K562 (cell line): ENCODE measurements at regions not wholly inside any gene's neighbourhood (a gene's known extent, or its start where the extent isn't known, plus 50 kb on each side); places are given as distances from the start of the nearest gene placed in this dataset.

Source experiments
- ATAC-seq: fragments of 200-7000 bp; cut with Tn5 transposase; 3 replicates; pipeline ENCODE4 v1.9.1; 2020; ENCODE audit warnings: moderate library complexity
- BruUV-seq: library from RNA; stranded (reverse); fragments of 400-500 nt; replicated peaks from 2 replicates; lab custom pipeline; 2021; lab: Mats Ljungman, UMichigan
- CTCF ChIA-PET: fragments of 300-600 bp; formaldehyde crosslinking; extraction: SDS; loops from one replicate; lab custom pipeline; 2021; ENCODE audit warnings: low intra/inter-chr PET ratio; lab: Yijun Ruan, JAX
- POLR2A ChIA-PET: fragments of 300-600, 350-650 bp; sonication (Branson Sonifier 250); formaldehyde crosslinking; extraction: SDS; loops from one replicate; lab custom pipeline; 2021; ENCODE audit warnings: antibody characterized with exemption, inconsistent platforms; lab: Yijun Ruan, JAX
- DNase-seq, 4 experiments: peaks; one replicate each; pipeline versions ENCODE4 v3.0.0 to v3.0.0-alpha.2; 2011 to 2018; ENCODE audit warnings: low spot score in 3 of 4, mixed read lengths in 3 of 4; ENCODE audit errors: extremely low read depth in 1 of 4
- FAIRE-seq: peaks from 2 replicates; lab custom pipeline; 2011; peaks lifted over from hg19 to GRCh38; lab: Jason Lieb, UNC
- H2AFZ ChIP-seq: 2 replicates; pipeline ENCODE4 v1.6.0; 2011; ENCODE audit warnings: low read depth, low read length, control low read depth, inconsistent platforms
- H3K27ac ChIP-seq: fragments of 200-600 bp; 3 replicates; pipeline ENCODE4 v1.8.0; 2011; ENCODE audit warnings: low read depth, mild to moderate bottlenecking, control low read depth, inconsistent platforms, low read length, moderate library complexity, mixed read lengths; ENCODE audit errors: extremely low read depth
- H3K27me3 ChIP-seq, 2 experiments: fragments of 300-600 bp in 1 of 2; 2 replicates in 1 of 2; 3 replicates in 1 of 2; pipeline versions ENCODE4 v1.6.0 to v1.8.0; 2011; ENCODE audit warnings: inconsistent platforms in 2 of 2, low read length in 2 of 2, mild to moderate bottlenecking in 1 of 2, mixed read lengths in 1 of 2, moderate library complexity in 1 of 2; ENCODE audit not compliant: control insufficient read depth in 2 of 2, insufficient read depth in 2 of 2
- H3K36me3 ChIP-seq: fragments of 300-600 bp; 3 replicates; pipeline ENCODE4 v1.8.0; 2011; ENCODE audit warnings: mild to moderate bottlenecking, low read length, inconsistent platforms; ENCODE audit not compliant: control insufficient read depth, insufficient read depth
- H3K4me1 ChIP-seq, 2 experiments: fragments of 200-600 bp in 1 of 2; replicated peaks in 1 of 2; 2 replicates in 1 of 2; 3 replicates in 1 of 2; pipeline versions ENCODE4 v1.5.1 to v1.8.0; 2011; ENCODE audit warnings: inconsistent platforms in 2 of 2, low read length in 2 of 2, mild to moderate bottlenecking in 1 of 2, mixed read lengths in 1 of 2, moderate library complexity in 1 of 2; ENCODE audit not compliant: control insufficient read depth in 2 of 2, insufficient read depth in 2 of 2
- H3K4me2 ChIP-seq: 2 replicates; pipeline ENCODE4 v1.6.1; 2011; ENCODE audit warnings: low read length, control low read depth, inconsistent platforms, mixed read lengths; ENCODE audit not compliant: insufficient read depth
- H3K4me3 ChIP-seq: fragments of 200-600 bp; sonication (generic), shearing (Covaris generic); 2 replicates; pipeline ENCODE4 v1.5.1; 2016; ENCODE audit warnings: control low read depth, inconsistent platforms
- H3K79me2 ChIP-seq: fragments of 200-600 bp; 3 replicates; pipeline ENCODE4 v1.8.0; 2011; ENCODE audit warnings: low read length, inconsistent platforms; ENCODE audit not compliant: control insufficient read depth, insufficient read depth
- H3K9ac ChIP-seq, 2 experiments: 2 replicates each; pipeline versions ENCODE4 v1.6.0 to v1.6.1; 2011; ENCODE audit warnings: low read depth in 2 of 2, low read length in 2 of 2, control low read depth in 1 of 2, inconsistent platforms in 1 of 2, mild to moderate bottlenecking in 1 of 2, mixed read lengths in 1 of 2; ENCODE audit not compliant: insufficient read depth in 1 of 2
- H3K9me1 ChIP-seq: one replicate; pipeline ENCODE4 v1.6.0; 2011; ENCODE audit warnings: inconsistent platforms, mild to moderate bottlenecking, low read length, moderate library complexity; ENCODE audit not compliant: control insufficient read depth, insufficient read depth
- H3K9me3 ChIP-seq: replicated peaks from 2 replicates; pipeline ENCODE4 v1.5.1; 2011; ENCODE audit warnings: low read depth, low read length, inconsistent platforms; ENCODE audit not compliant: control insufficient read depth, insufficient read depth
- H4K20me1 ChIP-seq: replicated peaks from 2 replicates; pipeline ENCODE4 v1.6.1; 2011; ENCODE audit warnings: low read length, inconsistent platforms, mixed read lengths; ENCODE audit not compliant: control insufficient read depth, insufficient read depth
- CREM ChIP-seq: IDR thresholded peaks from 2 replicates; pipeline ENCODE4 v1.6.1; 2014; ENCODE audit warnings: antibody characterized with exemption, low read depth
- DACH1 ChIP-seq: fragments of 450-650 bp; IDR thresholded peaks from 2 replicates; pipeline ENCODE4 v1.6.1; 2018; ENCODE audit not compliant: partially characterized antibody
- DLX4 ChIP-seq: fragments of 250-450 bp; sonication (Bioruptor Pico); IDR thresholded peaks from 2 replicates; pipeline ENCODE4 v1.6.1; 2021; ENCODE audit warnings: mild to moderate bottlenecking
- POU5F1 ChIP-seq: fragments of 150-350 bp; IDR thresholded peaks from 2 replicates; pipeline ENCODE4 v1.6.1; 2014; ENCODE audit warnings: borderline replicate concordance, low read length, low read depth, mild to moderate bottlenecking; ENCODE audit not compliant: partially characterized antibody
- REST ChIP-seq, 2 experiments: fragments of 450-650 bp; formaldehyde crosslinking in 1 of 2; IDR thresholded peaks; 2 replicates each; pipeline versions ENCODE4 v1.4.0 to v1.6.1; 2014 to 2020; ENCODE audit warnings: mild to moderate bottlenecking in 2 of 2, borderline replicate concordance in 1 of 2, low read depth in 1 of 2
- THAP7 ChIP-seq: fragments of 250-450 bp; sonication (Bioruptor Pico); IDR thresholded peaks from 2 replicates; pipeline ENCODE4 v1.5.0; 2021
- WGBS: fragments of 100-300 bp; shearing (Covaris generic); methylation state at CpG from one replicate; pipeline ENCODE4 v1.1.6; 2016; ENCODE audit warnings: low coverage, mixed read lengths; ENCODE audit not compliant: insufficient coverage; ENCODE audit errors: missing lambda C conversion rate; 5-methylcytosine and 5-hydroxymethylcytosine counted together
- in situ Hi-C: fragments of 300-500 bp; cut with MboI; formaldehyde crosslinking; loops from 4 replicates; pipeline ENCODE4 v1.15.0; 2018; ENCODE audit warnings: inconsistent platforms, mixed read lengths
- intact Hi-C: fragments of 100-400 bp; cut with micrococcal nuclease; formaldehyde crosslinking; loops from 2 replicates; pipeline ENCODE4 v1.14.2; 2022

GRCh38 chr13:44211286-44211685 lies 162.3 kb upstream of the SERP2 start:
- no peak overlapping the region for H3K4me3 ChIP-seq
- CTCF ChIA-PET = no interaction called here
- POLR2A ChIA-PET = no interaction called here
- no peaks in the 10 kb centered on the region for H3K79me2 ChIP-seq
- H3K9me3 ChIP-seq = no peaks in the 10 kb centered on the region
- H3K27ac ChIP-seq = no peak overlapping the region
- ATAC-seq (no peak), FAIRE-seq (no peak), DNase-seq (no peak)
- no peaks in the 10 kb centered on the region for H3K9me1 ChIP-seq
- BruUV-seq = no TSS peak
- H3K36me3 ChIP-seq = no peaks in the 10 kb centered on the region
- no peak overlapping the region for H3K9ac ChIP-seq
- no peaks in the 10 kb centered on the region for H4K20me1 ChIP-seq
- in situ Hi-C loops = no loop called here
- H2AFZ ChIP-seq = no peak overlapping the region
- intact Hi-C loops = no loop called here
- no peak overlapping the region for H3K4me2 ChIP-seq
- H3K27me3 ChIP-seq = peaks cover 0 to 9% of the 10 kb centered on the region in 2 experiments; a peak in 2 of 5 replicates
- no peaks in the 10 kb centered on the region for H3K4me1 ChIP-seq
- TF ChIP-seq POU5F1 (no peak), THAP7 (CRISPR knock-in tag) (no peak), REST (IDR thresholded peaks at IDR 0.05; ENCODE audit: borderline replicate concordance) (no peak), REST (CRISPR knock-in tag; IDR thresholded peaks at IDR 0.05; ENCODE audit: low read depth) (no peak), DACH1 (no peak), CREM (no peak), DLX4 (CRISPR knock-in tag) (no peak)
- WGBS = 0% methylated on average over 4 of the region's 4 CpGs
